ENCODE measurements at regions not wholly inside any gene's neighbourhood (a gene's known extent, or its start where the extent isn't known, plus 50 kb on each side); places are given as distances from the start of the nearest gene placed in this dataset.

- no peak for TF ChIP-seq CHD7 (IDR thresholded peaks at IDR 0.05; ENCODE audit: insufficient replicate concordance, low read length)
- no peak for TF ChIP-seq SUZ12 (IDR thresholded peaks at IDR 0.05; ENCODE audit: low read length)
- no peak for TF ChIP-seq TAF7 (optimal IDR thresholded peaks at IDR 0.05; ENCODE audit: borderline replicate concordance, low read depth, low read length)
- TF ChIP-seq CHD1 (IDR thresholded peaks at IDR 0.05; ENCODE audit: low read depth, low read length), result no peak
- TF ChIP-seq NRF1 (IDR thresholded peaks at IDR 0.05; ENCODE audit: low read depth, low read length), result no peak
- no peak for TF ChIP-seq FOSL1 (IDR thresholded peaks at IDR 0.05; ENCODE audit: insufficient read depth, low read depth, low read length)
- TF ChIP-seq GTF2F1 (IDR thresholded peaks at IDR 0.05; ENCODE audit: borderline replicate concordance, low read depth, low read length), result no peak
- no peak for TF ChIP-seq CBX5 (IDR thresholded peaks at IDR 0.05; ENCODE audit: low read depth, low read length)
Observed at GRCh38 chr12:102735104-102735503, 181.9 kb downstream of the PAH start (continued).

All from H1 (cell line).